Fibroblast of villous mesenchyme (primary cell): ENCODE measurements at regions not wholly inside any gene's neighbourhood (a gene's known extent, or its start where the extent isn't known, plus 50 kb on each side); places are given as distances from the start of the nearest gene placed in this dataset.

Experiments
- DNase-seq: peaks from one replicate; pipeline ENCODE4 v3.0.0-alpha.2; 2010; ENCODE audit warnings: low read depth
- H3K4me3 ChIP-seq: 2 replicates; pipeline ENCODE4 v1.5.1; 2011; ENCODE audit warnings: low read depth, mild to moderate bottlenecking, low read length
- CTCF ChIP-seq: IDR thresholded peaks from 2 replicates; pipeline ENCODE4 v1.5.1; 2012; ENCODE audit warnings: low read depth, mild to moderate bottlenecking, low read length; ENCODE audit not compliant: insufficient read depth

- DNase-seq: no peak
- TF ChIP-seq CTCF: no peak
- H3K4me3 ChIP-seq: no peak overlapping the region
These were observed 53.9 kb upstream of the XYLT1 start for GRCh38 chr16:17524656-17525055.

DNA sequence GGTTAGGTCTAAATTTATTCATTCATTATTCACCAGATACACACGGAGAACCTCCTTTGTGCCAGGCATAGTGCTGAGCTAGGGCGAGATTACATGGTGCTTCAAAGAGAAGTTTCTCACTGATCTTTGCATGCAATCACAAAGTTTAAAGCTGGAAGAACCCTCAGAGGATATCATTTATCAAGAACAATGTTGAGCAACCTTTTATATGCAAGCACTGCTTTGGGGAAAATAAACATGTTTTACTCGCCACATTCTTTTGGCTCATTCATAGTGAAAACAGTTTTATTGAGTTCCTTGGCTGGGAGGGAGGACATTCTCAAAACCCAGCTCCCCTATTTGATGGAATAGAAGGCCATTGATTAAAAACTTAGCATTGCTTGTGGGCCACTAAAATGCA, 49.8 kb upstream of the XYLT1 start:
- H3K4me3 ChIP-seq: no peak overlapping the region
- peak; percentile 86 for DNase-seq
- TF ChIP-seq CTCF: no peak
